GM23248 (cell line): ENCODE measurements at regions not wholly inside any gene's neighbourhood (a gene's known extent, or its start where the extent isn't known, plus 50 kb on each side); places are given as distances from the start of the nearest gene placed in this dataset.

ENCODE experiments used
- DNase-seq: peaks from one replicate; pipeline ENCODE4 v3.0.0-alpha.2; 2015
- H2AFZ ChIP-seq: fragments of 200-600 bp; sonication (generic); 2 replicates; pipeline ENCODE4 v1.6.1; 2016; ENCODE audit warnings: antibody characterized with exemption
- H3F3A ChIP-seq: fragments of 200-600 bp; sonication (generic); 2 replicates; pipeline ENCODE4 v1.6.1; 2016; ENCODE audit warnings: mild to moderate bottlenecking, antibody characterized with exemption, mixed run types; ENCODE audit not compliant: insufficient read depth
- H3K27ac ChIP-seq: fragments of 200-600 bp; sonication (generic); 2 replicates; pipeline ENCODE4 v1.5.1; 2016; ENCODE audit warnings: mild to moderate bottlenecking
- H3K27me3 ChIP-seq: fragments of 200-600 bp; sonication (generic); replicated peaks from 2 replicates; pipeline ENCODE4 v1.6.1; 2016; ENCODE audit warnings: mild to moderate bottlenecking; ENCODE audit not compliant: insufficient read depth
- H3K36me3 ChIP-seq: fragments of 200-600 bp; sonication (generic); 2 replicates; pipeline ENCODE4 v1.6.1; 2016; ENCODE audit warnings: low read depth, mild to moderate bottlenecking
- H3K4me1 ChIP-seq: fragments of 200-600 bp; sonication (generic); 2 replicates; pipeline ENCODE4 v1.6.1; 2016; ENCODE audit warnings: mild to moderate bottlenecking; ENCODE audit not compliant: insufficient read depth
- H3K4me2 ChIP-seq: fragments of 200-600 bp; sonication (generic); one replicate; pipeline ENCODE4 v1.6.1; 2016; ENCODE audit warnings: mild to moderate bottlenecking; ENCODE audit not compliant: unreplicated experiment
- H3K4me3 ChIP-seq: fragments of 200-600 bp; sonication (generic); 2 replicates; pipeline ENCODE4 v1.5.1; 2016; ENCODE audit warnings: mild to moderate bottlenecking
- H3K79me2 ChIP-seq: fragments of 200-600 bp; sonication (generic); 2 replicates; pipeline ENCODE4 v1.6.1; 2016; ENCODE audit warnings: mild to moderate bottlenecking; ENCODE audit not compliant: insufficient read depth
- H3K9ac ChIP-seq: fragments of 200-600 bp; sonication (generic); 2 replicates; pipeline ENCODE4 v1.6.1; 2016; ENCODE audit warnings: mild to moderate bottlenecking
- H3K9me2 ChIP-seq: fragments of 200-600 bp; sonication (generic); 2 replicates; pipeline ENCODE4 v1.6.1; 2016; ENCODE audit warnings: mixed run types, mild to moderate bottlenecking, moderate library complexity; ENCODE audit not compliant: insufficient read depth
- H3K9me3 ChIP-seq: fragments of 200-600 bp; sonication (generic); one replicate; pipeline ENCODE4 v1.6.1; 2017; ENCODE audit warnings: low read depth
- H4K20me1 ChIP-seq: fragments of 200-600 bp; sonication (generic); 2 replicates; pipeline ENCODE4 v1.6.0; 2016; ENCODE audit not compliant: insufficient read depth
- EZH2 ChIP-seq: fragments of 200-600 bp; sonication (generic); IDR thresholded peaks from 2 replicates; pipeline ENCODE4 v1.6.1; 2018; ENCODE audit warnings: antibody characterized with exemption, mild to moderate bottlenecking; ENCODE audit not compliant: insufficient read depth, poor library complexity, severe bottlenecking
- EZH2phosphoT487 ChIP-seq: fragments of 200-600 bp; sonication (generic); IDR thresholded peaks from 2 replicates; pipeline ENCODE4 v1.6.1; 2018; ENCODE audit warnings: antibody characterized with exemption, moderate library complexity, mild to moderate bottlenecking, low read depth; ENCODE audit not compliant: insufficient read depth
- WGBS, 2 experiments: methylation state at CpG; one replicate each; pipeline ENCODE4 v1.1.6; 2015 to 2017; ENCODE audit warnings: low lambda C conversion rate in 2 of 2, low coverage in 1 of 2; ENCODE audit errors: missing lambda C conversion rate in 2 of 2; 5-methylcytosine and 5-hydroxymethylcytosine counted together
- in situ Hi-C: fragments of 300-500 bp; cut with MboI; formaldehyde crosslinking; loops from 2 replicates; pipeline ENCODE4 v1.15.0; 2020

DNA sequence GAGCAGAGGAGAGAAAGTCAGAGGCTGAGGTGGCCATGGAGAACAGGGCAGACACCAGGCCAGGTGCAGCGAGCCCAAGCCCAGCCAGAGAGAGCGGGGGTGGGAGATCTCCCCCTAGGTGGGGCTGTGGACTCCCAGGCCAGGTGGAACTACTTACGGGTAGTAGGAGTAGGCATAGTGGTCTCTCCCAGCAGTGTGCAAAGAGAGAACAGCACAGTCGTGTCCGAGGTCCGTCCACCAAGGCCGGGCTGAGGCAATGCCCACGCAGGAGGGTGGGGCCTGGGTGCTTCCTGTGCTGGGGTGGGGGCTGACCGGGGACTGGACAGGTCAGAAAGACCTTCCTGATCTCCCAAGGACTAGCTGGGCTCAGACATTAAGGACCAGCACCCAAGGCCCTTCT lies 263.7 kb downstream of the PTPRU start:
- Histone ChIP-seq H3F3A (no peaks in the 10 kb centered on the region), H2AFZ (no peak overlapping the region), H3K4me3 (no peak overlapping the region), H3K4me1 (no peaks in the 10 kb centered on the region), H3K9me3 (no peaks in the 10 kb centered on the region), H3K9ac (no peak overlapping the region), H3K27me3 (peaks cover 17% of the 10 kb centered on the region), H3K9me2 (no peaks in the 10 kb centered on the region), H3K36me3 (no peaks in the 10 kb centered on the region), H3K79me2 (no peaks in the 10 kb centered on the region), H3K4me2 (no peak overlapping the region), H3K27ac (no peak overlapping the region), H4K20me1 (no peaks in the 10 kb centered on the region)
- in situ Hi-C loops = no loop called here
- TF ChIP-seq EZH2phosphoT487 = no peak
- TF ChIP-seq EZH2 = no peak
- DNase-seq = no peak
- 73 to 79% methylated on average over 8 to 9 of the region's 9 CpGs for WGBS, 2 experiments

DNA sequence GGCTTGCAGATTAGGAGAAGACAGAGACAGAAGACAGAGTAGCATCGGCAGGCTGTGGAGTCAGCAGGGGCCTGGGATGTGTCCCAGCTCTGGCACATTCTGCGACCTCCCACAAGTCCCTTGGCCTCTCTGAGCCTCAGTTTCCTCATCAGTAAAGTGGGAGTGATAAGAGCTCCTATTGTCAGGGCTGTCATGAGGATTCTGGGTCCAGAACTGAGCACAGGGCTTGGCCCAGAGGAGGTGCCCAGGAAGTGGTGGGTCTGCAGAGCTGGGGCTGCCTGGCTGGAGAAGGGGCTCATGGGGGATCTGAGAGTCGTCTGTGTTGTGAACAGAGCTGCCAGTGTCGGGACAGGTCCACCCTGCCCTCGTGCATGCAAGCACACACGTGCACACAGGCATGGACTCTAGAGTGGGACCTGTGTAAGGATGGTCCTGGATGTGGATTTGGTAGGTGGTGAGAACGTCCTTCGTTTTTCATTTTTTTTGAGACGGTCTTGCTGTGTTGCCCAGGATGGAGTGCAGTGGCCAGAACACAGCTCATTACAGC lies 262.9 kb downstream of the PTPRU start:
- Histone ChIP-seq H3K27me3 (peaks cover 17% of the 10 kb centered on the region), H3K36me3 (no peaks in the 10 kb centered on the region), H3K4me3 (no peak overlapping the region), H2AFZ (no peak overlapping the region), H3K4me1 (no peaks in the 10 kb centered on the region), H3K9me3 (no peaks in the 10 kb centered on the region), H3F3A (no peaks in the 10 kb centered on the region), H3K79me2 (no peaks in the 10 kb centered on the region), H3K9me2 (no peaks in the 10 kb centered on the region), H3K27ac (no peak overlapping the region), H3K4me2 (no peak overlapping the region), H3K9ac (no peak overlapping the region), H4K20me1 (no peaks in the 10 kb centered on the region)
- no peak for TF ChIP-seq EZH2phosphoT487
- TF ChIP-seq EZH2 = no peak
- in situ Hi-C loops = no loop called here
- WGBS, 2 experiments = 39 to 50% methylated on average over 9 of the region's 9 CpGs
- DNase-seq = no peak

DNA sequence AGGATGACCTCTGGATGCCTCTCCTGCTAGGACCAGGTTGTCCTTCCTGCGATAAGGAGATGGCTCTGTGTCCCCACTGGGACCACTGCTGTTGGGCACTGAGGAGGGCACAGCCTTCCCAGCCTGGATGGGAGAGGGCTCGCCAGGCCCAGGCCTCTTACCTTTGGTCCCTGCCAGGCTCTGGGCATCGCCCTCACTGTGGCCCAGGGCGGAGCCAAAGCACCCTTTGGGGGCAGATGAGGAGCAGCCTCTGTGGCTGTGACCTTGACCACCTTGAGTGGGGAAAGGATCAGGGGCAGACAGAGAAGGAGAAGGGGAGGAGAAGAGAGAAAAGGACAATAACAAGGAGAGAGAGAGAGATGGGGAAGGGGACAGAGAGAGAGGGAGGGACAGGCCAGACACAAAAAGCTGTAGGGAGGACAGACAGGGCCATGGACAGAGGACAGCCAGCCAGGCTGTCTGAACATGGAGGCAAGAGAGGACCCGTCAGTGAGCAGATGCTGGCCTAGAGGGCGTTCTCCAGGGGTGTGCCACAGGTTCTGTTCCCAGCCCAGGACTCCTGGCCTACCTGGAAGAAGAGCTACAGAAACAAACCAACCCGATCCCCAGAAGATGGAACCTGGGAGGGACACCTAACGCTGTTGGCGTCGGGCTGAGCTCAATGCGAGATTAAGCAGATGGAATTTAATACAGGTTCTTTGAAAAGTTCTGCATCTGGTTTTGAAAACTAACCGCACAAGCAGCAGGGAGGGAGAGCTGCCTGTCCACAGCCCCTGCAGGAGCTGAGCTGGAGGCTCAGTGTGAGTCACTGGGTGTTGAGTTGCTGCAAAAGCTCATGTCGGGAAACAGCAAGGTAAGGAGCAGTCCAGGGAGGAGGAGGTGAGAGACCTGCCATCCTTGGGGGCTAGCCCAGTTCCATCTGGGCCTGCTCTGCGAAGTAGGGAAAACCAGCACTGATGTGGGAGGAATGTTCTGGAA lies 262.1 kb downstream of the PTPRU start:
- Histone ChIP-seq H3K4me2 (no peak overlapping the region), H3K27ac (no peak overlapping the region), H3K9ac (no peak overlapping the region), H2AFZ (no peak overlapping the region), H3K4me3 (no peak overlapping the region), H4K20me1 (no peaks in the 10 kb centered on the region), H3K4me1 (no peaks in the 10 kb centered on the region), H3K27me3 (peaks cover 13% of the 10 kb centered on the region), H3K36me3 (no peaks in the 10 kb centered on the region), H3K9me3 (no peaks in the 10 kb centered on the region), H3F3A (no peaks in the 10 kb centered on the region), H3K79me2 (no peaks in the 10 kb centered on the region), H3K9me2 (no peaks in the 10 kb centered on the region)
- 52 to 59% methylated on average over 14 of the region's 14 CpGs for WGBS, 2 experiments
- TF ChIP-seq EZH2phosphoT487 (no peak), EZH2 (no peak)
- in situ Hi-C loops = no loop called here
- no peak for DNase-seq

- H3K9me3 ChIP-seq = no peaks in the 10 kb centered on the region
- in situ Hi-C loops = no loop called here
- no peak overlapping the region for H2AFZ ChIP-seq
- no peaks in the 10 kb centered on the region for H4K20me1 ChIP-seq
- no peaks in the 10 kb centered on the region for H3K4me1 ChIP-seq
- no peak overlapping the region for H3K4me3 ChIP-seq
- no peak overlapping the region for H3K4me2 ChIP-seq
- H3K79me2 ChIP-seq = no peaks in the 10 kb centered on the region
- no peaks in the 10 kb centered on the region for H3K9me2 ChIP-seq
- H3F3A ChIP-seq = no peaks in the 10 kb centered on the region
- no peak overlapping the region for H3K27ac ChIP-seq
- H3K9ac ChIP-seq = no peak overlapping the region
- 0 out of 2 replicates have a peak, but pooled peaks cover 9% of the 10 kb centered on the region for H3K27me3 ChIP-seq
- H3K36me3 ChIP-seq = no peaks in the 10 kb centered on the region
- WGBS, 2 experiments = 57 to 74% methylated on average over 10 of the region's 10 CpGs
- no peak for TF ChIP-seq EZH2phosphoT487
- no peak for TF ChIP-seq EZH2
- no peak for DNase-seq
These were observed 261.2 kb downstream of the PTPRU start for GRCh38 chr1:29497395-29498125.
